ENCODE measurements at regions not wholly inside any gene's neighbourhood (a gene's known extent, or its start where the extent isn't known, plus 50 kb on each side); places are given as distances from the start of the nearest gene placed in this dataset.

- TF ChIP-seq, protein P1, sequence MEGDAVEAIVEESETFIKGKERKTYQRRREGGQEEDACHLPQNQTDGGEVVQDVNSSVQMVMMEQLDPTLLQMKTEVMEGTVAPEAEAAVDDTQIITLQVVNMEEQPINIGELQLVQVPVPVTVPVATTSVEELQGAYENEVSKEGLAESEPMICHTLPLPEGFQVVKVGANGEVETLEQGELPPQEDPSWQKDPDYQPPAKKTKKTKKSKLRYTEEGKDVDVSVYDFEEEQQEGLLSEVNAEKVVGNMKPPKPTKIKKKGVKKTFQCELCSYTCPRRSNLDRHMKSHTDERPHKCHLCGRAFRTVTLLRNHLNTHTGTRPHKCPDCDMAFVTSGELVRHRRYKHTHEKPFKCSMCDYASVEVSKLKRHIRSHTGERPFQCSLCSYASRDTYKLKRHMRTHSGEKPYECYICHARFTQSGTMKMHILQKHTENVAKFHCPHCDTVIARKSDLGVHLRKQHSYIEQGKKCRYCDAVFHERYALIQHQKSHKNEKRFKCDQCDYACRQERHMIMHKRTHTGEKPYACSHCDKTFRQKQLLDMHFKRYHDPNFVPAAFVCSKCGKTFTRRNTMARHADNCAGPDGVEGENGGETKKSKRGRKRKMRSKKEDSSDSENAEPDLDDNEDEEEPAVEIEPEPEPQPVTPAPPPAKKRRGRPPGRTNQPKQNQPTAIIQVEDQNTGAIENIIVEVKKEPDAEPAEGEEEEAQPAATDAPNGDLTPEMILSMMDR (IDR thresholded peaks at IDR 0.05): no peak
- TF ChIP-seq POLR2A (IDR thresholded peaks at IDR 0.05) (no peak), POLR2AphosphoS5 (IDR thresholded peaks at IDR 0.05) (no peak), EP300 (IDR thresholded peaks at IDR 0.05) (no peak)
Observed at GRCh38 chr1:4431491-4431890, 222.9 kb upstream of the AJAP1 start.
